ENCODE measurements at regions not wholly inside any gene's neighbourhood (a gene's known extent, or its start where the extent isn't known, plus 50 kb on each side); places are given as distances from the start of the nearest gene placed in this dataset.

DNA sequence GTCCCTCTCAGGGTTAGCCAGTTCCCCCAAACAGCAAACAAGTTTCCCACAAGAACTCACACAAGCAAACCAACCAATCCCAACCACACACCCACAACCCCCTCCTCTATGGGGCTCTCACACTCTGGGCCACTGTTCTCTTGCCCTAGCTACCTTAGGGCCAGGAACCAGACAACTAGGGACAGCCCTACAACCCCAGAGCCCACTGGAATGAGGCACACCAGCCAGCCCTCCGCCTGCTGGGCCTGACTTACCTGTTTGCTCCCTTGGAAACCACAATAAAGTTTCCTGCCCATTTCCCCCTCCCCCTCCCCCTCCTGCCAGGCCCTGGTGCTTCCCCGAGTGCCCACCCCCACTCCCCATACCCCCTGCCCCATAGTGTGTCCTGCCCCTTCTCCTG, 132.6 kb downstream of the WDR11 start:
- no peak for DNase-seq (ENCODE audit: low spot score)

- no peak for DNase-seq (ENCODE audit: low spot score)
These were observed 133.1 kb downstream of the WDR11 start for GRCh38 chr10:120984221-120984620.

GRCh38 chr10:120987359-120987758, 136.2 kb downstream of the WDR11 start:
- peak; percentile 31 for DNase-seq (ENCODE audit: low spot score)

DNA sequence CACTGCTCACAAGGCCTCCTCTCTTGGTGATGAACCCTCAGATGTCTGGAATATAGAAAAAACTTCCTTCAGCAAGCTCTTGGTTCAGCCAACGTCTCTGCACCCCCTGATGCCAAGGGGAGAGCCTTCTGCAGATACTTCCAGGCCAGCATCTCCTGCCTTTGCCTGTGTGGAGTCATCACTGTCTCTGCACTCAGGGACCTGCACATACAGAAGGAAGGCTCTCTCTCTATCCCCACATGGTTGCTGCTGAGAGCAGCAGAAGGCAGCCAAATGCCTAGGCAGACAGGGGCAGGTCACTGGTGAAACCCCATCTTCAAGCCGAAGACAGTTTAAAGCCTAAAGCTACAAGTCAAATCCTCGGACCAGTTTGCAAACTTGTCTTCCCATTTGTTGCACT, 137.6 kb downstream of the WDR11 start:
- no peak for DNase-seq (ENCODE audit: low spot score)

- no peak for DNase-seq (ENCODE audit: low spot score)
These were observed 138.1 kb downstream of the WDR11 start for GRCh38 chr10:120989279-120989678.

- DNase-seq (ENCODE audit: low spot score), result no peak
These were observed 138.9 kb downstream of the WDR11 start for GRCh38 chr10:120989996-120990598.

DNA sequence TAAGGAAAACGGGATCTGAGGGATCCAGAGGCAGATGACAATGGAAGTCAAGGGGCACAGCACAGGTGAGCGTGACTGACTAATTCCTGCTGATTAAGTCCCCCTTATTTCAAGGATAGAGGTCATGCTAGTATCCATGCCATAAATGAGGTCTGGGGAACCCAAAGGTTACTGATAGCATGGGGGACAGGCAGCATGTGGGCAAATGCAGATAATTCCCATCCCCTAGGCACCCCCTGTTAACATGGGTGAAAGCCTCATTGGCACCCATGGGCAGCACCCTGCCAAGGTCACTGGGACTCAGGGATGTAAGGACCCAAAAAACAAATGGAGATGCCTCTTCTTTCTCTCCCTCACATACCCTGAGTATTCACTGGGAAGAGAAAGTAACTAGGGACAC, 139.7 kb downstream of the WDR11 start:
- DNase-seq (ENCODE audit: low spot score), result no peak

DNA sequence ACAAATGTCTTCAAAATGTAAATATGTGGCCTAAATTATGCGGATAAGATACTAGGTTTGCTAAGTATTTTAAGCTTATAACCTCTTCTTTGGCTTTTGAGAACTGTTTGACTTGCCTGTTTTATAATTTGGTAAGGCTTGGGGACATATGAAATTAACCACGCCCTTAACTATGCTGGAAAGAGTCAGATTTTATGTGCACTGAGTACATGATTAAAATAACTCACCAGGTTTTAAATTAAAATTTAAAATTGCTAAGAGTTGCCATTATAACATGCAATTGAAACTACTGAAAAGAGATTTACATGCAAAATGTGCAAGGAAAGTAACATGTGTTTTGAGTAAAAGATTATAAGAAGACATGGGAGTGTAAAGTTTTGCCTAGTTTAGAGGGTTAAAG, 141.9 kb downstream of the WDR11 start:
- DNase-seq (ENCODE audit: low spot score), result no peak

- no peak for DNase-seq (ENCODE audit: low spot score)
These were observed 144.6 kb downstream of the WDR11 start for GRCh38 chr10:120995768-120996167.

GRCh38 chr10:120996456-120997034, 145.4 kb downstream of the WDR11 start:
- DNase-seq (ENCODE audit: low spot score), result no peak

DNA sequence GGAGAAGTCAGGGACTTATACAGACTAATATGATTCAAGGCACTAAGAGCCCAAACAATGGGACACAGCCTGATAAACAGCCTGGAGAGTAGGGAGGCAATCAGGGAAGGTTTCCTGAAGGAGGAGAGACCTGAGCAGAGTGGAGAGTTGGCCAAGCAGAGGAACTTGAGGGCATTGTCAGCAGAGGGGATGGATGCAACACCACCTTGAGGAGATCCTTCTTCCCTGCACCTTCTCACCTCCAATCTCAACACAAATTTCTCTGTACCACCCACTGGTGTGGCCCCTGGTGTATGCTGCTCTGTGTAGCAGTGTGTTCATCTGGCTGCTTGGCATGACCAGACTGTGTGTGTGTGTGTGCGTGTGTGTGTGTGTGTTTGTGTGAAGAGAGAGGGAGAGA, 146.2 kb downstream of the WDR11 start:
- no peak for DNase-seq (ENCODE audit: low spot score)

- no peak for DNase-seq (ENCODE audit: low spot score)
These were observed 146.6 kb downstream of the WDR11 start for GRCh38 chr10:120997756-120998155.

DNA sequence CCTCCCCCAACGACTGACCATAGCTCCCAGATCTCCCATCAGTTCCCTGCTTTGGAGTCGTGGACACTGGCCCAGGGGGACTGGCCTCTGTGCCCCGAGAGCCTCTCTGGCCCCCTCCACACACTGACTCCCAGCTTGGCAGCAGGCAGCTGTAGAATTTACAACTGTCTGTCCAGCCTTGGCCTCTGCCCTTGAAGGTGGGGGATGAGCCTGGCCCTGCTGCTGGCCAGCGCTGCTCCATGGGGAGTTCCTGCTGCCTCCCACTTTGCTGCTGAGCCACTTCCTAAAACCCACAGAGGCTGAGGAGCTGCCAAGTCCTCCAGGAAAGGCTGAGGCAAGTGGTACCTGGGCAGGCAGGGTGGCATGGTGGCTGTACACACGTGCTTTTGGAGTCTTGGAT, 147.1 kb downstream of the WDR11 start:
- DNase-seq (ENCODE audit: low spot score), result no peak

- no peak for DNase-seq (ENCODE audit: low spot score)
These were observed 147.7 kb downstream of the WDR11 start for GRCh38 chr10:120998782-120999285.

DNA sequence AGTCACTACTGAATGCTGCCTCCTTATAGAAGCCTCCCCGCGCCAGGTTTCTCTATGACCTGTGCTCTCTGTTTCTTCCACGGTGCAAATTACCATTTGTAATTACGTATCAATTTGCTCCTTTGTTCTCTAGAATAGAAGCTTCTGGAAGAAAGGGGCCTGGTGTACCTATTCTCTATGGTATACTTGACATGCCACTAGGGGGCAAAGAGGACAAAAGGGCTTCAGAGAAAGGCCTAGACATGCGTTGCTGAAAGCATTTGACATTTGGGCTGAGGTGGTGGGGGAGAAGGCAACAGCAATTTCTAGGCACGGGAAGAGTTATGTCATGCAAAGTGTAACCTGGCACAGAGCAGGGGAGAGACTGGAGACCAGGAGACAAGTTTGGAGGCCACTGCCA, 148.7 kb downstream of the WDR11 start:
- DNase-seq (ENCODE audit: low spot score), result no peak

GRCh38 chr10:121002586-121003205, 151.5 kb downstream of the WDR11 start:
- DNase-seq (ENCODE audit: low spot score), result no peak

DNA sequence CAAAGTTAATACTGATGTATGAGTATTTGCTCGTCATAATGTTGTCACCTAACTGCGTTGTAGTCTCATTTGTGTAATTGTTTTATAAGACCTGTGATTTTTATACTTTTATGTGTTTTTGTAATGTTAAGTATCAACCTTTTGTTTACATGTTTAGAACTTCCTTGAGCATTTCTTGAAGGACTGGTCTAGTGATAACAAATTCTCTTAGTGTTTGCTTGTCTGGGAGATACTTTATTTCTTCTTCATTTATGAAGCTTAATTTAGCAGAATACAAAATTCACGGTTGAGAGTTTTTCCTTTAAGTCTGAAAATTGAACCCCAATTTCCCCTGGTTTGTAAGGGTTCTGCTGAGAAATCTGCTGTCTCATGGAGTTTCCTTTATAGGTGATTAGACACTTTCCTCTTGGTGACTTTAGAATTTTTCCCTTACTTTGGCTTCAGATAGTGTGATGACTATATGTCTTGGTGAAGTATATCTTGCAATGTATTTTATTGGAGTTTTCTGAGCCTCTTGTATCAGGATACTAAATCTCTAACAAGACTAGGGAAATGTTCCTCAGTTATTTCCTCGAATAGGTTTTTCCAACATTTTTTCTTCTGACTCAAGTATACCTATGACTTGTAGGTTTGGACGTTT, 154.9 kb downstream of the WDR11 start:
- DNase-seq (ENCODE audit: low spot score), result no peak

- no peak for DNase-seq (ENCODE audit: low spot score)
These were observed 156.1 kb downstream of the WDR11 start for GRCh38 chr10:121007264-121007663.

- no peak for DNase-seq (ENCODE audit: low spot score)
These were observed 164.8 kb downstream of the WDR11 start for GRCh38 chr10:121015916-121016315.

- DNase-seq (ENCODE audit: low spot score), result no peak
These were observed 173.9 kb downstream of the WDR11 start for GRCh38 chr10:121024905-121025584.

- DNase-seq (ENCODE audit: low spot score), result no peak
These were observed 174.6 kb downstream of the WDR11 start for GRCh38 chr10:121025731-121026130.

DNA sequence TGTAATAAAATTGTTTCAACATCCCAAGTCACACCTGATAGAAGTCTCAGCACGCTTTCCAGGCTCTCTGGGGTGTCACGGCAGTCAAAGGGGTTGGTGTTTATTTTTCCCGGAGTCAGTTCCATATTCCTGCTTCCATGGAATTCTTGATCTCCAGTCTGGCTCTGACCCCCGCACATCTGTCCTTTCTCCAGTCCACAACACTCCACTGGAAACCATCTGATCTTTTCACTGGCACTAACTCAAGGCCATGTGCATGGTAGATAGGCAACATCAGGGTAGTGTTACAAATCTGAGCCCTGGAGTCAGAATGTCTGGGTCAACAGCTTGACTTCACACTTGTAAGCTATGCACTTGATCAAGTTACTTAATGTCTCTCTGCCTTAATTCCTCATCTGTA, 176.2 kb downstream of the WDR11 start:
- no peak for DNase-seq (ENCODE audit: low spot score)
